ENCODE measurements at regions not wholly inside any gene's neighbourhood (a gene's known extent, or its start where the extent isn't known, plus 50 kb on each side); places are given as distances from the start of the nearest gene placed in this dataset.

DNA sequence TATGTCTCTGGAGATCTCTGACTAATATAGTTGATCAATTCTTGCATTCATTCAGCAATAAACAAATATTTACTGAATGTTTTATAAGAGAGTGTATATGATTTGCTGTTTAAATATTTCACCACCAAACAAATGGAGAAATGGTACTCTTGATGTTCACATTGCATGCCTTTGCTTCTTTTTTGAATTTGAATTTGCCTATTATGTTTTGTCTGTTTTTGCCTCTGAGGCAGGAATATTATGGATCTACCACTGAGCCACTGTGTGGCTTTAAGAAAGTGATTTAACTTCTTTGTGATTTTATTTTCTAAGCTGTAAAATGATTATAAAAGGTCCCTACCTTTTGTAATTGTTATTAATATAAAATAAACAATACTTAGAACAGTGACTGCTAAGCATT lies 345.0 kb downstream of the DOK5 start:
- H3K27me3 Mint-ChIP-seq (ENCODE audit: insufficient read depth, low read depth, poor library complexity), result no peaks in the 10 kb centered on the region
- H3K27ac Mint-ChIP-seq, result no peak overlapping the region
- Histone ChIP-seq H3K4me2 (no peak overlapping the region), H3K27me3 (ENCODE audit: insufficient read depth) (no peaks in the 10 kb centered on the region), H3K79me2 (replicated peaks; ENCODE audit: insufficient read depth) (no peaks in the 10 kb centered on the region), H3F3A (replicated peaks; ENCODE audit: low read depth) (no peaks in the 10 kb centered on the region), H2AFZ (no peak overlapping the region), H3K27ac (ENCODE audit: low read depth) (no peak overlapping the region), H3K36me3 (ENCODE audit: insufficient read depth) (no peaks in the 10 kb centered on the region; the same call in 1 of the 2 replicates), H3K9me2 (ENCODE audit: insufficient read depth) (no peaks in the 10 kb centered on the region), H4K20me1 (replicated peaks; ENCODE audit: insufficient read depth) (no peaks in the 10 kb centered on the region), H3K4me1 (ENCODE audit: insufficient read depth) (no peaks in the 10 kb centered on the region), H3K4me3 (no peak overlapping the region)
- H3K4me1 Mint-ChIP-seq, result no peaks in the 10 kb centered on the region
- H3K4me3 Mint-ChIP-seq, result no peak overlapping the region
- no peak for TF ChIP-seq POLR2AphosphoS5 (IDR thresholded peaks at IDR 0.05; ENCODE audit: low read depth)
- TF ChIP-seq ZNF331 (CRISPR knock-in tag; IDR thresholded peaks at IDR 0.05; ENCODE audit: low read depth), result no peak
- TF ChIP-seq JUNB (IDR thresholded peaks at IDR 0.05; ENCODE audit: unreplicated experiment), result no peak
- TF ChIP-seq EZH2 (IDR thresholded peaks at IDR 0.05; ENCODE audit: low read depth, unreplicated experiment), result no peak
- TF ChIP-seq, protein P1, sequence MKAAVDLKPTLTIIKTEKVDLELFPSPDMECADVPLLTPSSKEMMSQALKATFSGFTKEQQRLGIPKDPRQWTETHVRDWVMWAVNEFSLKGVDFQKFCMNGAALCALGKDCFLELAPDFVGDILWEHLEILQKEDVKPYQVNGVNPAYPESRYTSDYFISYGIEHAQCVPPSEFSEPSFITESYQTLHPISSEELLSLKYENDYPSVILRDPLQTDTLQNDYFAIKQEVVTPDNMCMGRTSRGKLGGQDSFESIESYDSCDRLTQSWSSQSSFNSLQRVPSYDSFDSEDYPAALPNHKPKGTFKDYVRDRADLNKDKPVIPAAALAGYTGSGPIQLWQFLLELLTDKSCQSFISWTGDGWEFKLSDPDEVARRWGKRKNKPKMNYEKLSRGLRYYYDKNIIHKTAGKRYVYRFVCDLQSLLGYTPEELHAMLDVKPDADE (IDR thresholded peaks at IDR 0.05), result no peak
- TF ChIP-seq, protein P2, sequence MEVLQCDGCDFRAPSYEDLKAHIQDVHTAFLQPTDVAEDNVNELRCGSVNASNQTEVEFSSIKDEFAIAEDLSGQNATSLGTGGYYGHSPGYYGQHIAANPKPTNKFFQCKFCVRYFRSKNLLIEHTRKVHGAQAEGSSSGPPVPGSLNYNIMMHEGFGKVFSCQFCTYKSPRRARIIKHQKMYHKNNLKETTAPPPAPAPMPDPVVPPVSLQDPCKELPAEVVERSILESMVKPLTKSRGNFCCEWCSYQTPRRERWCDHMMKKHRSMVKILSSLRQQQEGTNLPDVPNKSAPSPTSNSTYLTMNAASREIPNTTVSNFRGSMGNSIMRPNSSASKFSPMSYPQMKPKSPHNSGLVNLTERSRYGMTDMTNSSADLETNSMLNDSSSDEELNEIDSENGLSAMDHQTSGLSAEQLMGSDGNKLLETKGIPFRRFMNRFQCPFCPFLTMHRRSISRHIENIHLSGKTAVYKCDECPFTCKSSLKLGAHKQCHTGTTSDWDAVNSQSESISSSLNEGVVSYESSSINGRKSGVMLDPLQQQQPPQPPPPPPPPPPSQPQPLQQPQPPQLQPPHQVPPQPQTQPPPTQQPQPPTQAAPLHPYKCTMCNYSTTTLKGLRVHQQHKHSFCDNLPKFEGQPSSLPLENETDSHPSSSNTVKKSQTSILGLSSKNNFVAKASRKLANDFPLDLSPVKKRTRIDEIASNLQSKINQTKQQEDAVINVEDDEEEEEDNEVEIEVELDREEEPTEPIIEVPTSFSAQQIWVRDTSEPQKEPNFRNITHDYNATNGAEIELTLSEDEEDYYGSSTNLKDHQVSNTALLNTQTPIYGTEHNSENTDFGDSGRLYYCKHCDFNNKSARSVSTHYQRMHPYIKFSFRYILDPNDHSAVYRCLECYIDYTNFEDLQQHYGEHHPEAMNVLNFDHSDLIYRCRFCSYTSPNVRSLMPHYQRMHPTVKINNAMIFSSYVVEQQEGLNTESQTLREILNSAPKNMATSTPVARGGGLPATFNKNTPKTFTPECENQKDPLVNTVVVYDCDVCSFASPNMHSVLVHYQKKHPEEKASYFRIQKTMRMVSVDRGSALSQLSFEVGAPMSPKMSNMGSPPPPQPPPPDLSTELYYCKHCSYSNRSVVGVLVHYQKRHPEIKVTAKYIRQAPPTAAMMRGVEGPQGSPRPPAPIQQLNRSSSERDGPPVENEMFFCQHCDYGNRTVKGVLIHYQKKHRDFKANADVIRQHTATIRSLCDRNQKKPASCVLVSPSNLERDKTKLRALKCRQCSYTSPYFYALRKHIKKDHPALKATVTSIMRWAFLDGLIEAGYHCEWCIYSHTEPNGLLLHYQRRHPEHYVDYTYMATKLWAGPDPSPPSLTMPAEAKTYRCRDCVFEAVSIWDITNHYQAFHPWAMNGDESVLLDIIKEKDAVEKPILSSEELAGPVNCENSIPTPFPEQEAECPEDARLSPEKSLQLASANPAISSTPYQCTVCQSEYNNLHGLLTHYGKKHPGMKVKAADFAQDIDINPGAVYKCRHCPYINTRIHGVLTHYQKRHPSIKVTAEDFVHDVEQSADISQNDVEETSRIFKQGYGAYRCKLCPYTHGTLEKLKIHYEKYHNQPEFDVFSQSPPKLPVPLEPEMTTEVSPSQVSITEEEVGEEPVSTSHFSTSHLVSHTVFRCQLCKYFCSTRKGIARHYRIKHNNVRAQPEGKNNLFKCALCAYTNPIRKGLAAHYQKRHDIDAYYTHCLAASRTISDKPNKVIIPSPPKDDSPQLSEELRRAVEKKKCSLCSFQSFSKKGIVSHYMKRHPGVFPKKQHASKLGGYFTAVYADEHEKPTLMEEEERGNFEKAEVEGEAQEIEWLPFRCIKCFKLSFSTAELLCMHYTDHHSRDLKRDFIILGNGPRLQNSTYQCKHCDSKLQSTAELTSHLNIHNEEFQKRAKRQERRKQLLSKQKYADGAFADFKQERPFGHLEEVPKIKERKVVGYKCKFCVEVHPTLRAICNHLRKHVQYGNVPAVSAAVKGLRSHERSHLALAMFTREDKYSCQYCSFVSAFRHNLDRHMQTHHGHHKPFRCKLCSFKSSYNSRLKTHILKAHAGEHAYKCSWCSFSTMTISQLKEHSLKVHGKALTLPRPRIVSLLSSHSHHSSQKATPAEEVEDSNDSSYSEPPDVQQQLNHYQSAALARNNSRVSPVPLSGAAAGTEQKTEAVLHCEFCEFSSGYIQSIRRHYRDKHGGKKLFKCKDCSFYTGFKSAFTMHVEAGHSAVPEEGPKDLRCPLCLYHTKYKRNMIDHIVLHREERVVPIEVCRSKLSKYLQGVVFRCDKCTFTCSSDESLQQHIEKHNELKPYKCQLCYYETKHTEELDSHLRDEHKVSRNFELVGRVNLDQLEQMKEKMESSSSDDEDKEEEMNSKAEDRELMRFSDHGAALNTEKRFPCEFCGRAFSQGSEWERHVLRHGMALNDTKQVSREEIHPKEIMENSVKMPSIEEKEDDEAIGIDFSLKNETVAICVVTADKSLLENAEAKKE (CRISPR knock-in tag; IDR thresholded peaks at IDR 0.05), result no peak
- TF ChIP-seq CREB1 (CRISPR knock-in tag; IDR thresholded peaks at IDR 0.05; ENCODE audit: low read depth), result no peak
- no peak for TF ChIP-seq EZH2phosphoT487 (IDR thresholded peaks at IDR 0.05; ENCODE audit: unreplicated experiment)
- TF ChIP-seq, protein P3, sequence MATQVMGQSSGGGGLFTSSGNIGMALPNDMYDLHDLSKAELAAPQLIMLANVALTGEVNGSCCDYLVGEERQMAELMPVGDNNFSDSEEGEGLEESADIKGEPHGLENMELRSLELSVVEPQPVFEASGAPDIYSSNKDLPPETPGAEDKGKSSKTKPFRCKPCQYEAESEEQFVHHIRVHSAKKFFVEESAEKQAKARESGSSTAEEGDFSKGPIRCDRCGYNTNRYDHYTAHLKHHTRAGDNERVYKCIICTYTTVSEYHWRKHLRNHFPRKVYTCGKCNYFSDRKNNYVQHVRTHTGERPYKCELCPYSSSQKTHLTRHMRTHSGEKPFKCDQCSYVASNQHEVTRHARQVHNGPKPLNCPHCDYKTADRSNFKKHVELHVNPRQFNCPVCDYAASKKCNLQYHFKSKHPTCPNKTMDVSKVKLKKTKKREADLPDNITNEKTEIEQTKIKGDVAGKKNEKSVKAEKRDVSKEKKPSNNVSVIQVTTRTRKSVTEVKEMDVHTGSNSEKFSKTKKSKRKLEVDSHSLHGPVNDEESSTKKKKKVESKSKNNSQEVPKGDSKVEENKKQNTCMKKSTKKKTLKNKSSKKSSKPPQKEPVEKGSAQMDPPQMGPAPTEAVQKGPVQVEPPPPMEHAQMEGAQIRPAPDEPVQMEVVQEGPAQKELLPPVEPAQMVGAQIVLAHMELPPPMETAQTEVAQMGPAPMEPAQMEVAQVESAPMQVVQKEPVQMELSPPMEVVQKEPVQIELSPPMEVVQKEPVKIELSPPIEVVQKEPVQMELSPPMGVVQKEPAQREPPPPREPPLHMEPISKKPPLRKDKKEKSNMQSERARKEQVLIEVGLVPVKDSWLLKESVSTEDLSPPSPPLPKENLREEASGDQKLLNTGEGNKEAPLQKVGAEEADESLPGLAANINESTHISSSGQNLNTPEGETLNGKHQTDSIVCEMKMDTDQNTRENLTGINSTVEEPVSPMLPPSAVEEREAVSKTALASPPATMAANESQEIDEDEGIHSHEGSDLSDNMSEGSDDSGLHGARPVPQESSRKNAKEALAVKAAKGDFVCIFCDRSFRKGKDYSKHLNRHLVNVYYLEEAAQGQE (IDR thresholded peaks at IDR 0.05; ENCODE audit: unreplicated experiment), result no peak
- TF ChIP-seq NANOG (IDR thresholded peaks at IDR 0.05; ENCODE audit: borderline replicate concordance), result no peak
- no peak for TF ChIP-seq STAT1 (IDR thresholded peaks at IDR 0.05; ENCODE audit: unreplicated experiment)
- TF ChIP-seq, protein P4, sequence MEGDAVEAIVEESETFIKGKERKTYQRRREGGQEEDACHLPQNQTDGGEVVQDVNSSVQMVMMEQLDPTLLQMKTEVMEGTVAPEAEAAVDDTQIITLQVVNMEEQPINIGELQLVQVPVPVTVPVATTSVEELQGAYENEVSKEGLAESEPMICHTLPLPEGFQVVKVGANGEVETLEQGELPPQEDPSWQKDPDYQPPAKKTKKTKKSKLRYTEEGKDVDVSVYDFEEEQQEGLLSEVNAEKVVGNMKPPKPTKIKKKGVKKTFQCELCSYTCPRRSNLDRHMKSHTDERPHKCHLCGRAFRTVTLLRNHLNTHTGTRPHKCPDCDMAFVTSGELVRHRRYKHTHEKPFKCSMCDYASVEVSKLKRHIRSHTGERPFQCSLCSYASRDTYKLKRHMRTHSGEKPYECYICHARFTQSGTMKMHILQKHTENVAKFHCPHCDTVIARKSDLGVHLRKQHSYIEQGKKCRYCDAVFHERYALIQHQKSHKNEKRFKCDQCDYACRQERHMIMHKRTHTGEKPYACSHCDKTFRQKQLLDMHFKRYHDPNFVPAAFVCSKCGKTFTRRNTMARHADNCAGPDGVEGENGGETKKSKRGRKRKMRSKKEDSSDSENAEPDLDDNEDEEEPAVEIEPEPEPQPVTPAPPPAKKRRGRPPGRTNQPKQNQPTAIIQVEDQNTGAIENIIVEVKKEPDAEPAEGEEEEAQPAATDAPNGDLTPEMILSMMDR (conservative IDR thresholded peaks at IDR 0.05; ENCODE audit: low read depth in 2 of 2), result no peak
- no peak for TF ChIP-seq ZNF114 (CRISPR knock-in tag; IDR thresholded peaks at IDR 0.05)
- DNase-seq (ENCODE audit: low spot score) (no peak), ATAC-seq (no peak)
- H3K36me3 Mint-ChIP-seq (ENCODE audit: low read depth), result peaks cover 18% of the 10 kb centered on the region; the same call in 2 of the 3 replicates
- peaks cover 78% of the 10 kb centered on the region for H3K9me3 Mint-ChIP-seq

Measured in GM23338 (cell line).